ENCODE measurements at regions not wholly inside any gene's neighbourhood (a gene's known extent, or its start where the extent isn't known, plus 50 kb on each side); places are given as distances from the start of the nearest gene placed in this dataset.

DNA sequence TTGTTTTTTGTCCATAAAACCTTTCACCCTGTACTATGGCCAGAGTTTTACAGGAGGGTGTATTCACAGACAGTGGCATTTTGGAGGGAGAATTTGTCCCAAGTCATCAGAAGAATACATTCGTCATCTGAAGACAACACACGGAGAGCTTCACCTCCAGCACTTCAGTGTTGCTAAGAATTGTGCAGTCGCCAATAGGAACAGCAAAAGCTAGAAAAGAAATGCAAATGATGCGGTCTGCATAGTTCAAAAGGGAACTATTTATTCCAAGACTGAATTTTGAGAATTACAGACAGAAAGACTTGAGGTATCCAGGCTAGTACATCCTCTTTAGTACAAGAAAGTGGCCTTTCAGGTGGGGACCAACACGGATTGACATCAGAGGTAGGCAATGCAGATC lies 399.2 kb upstream of the KIF2A start:
- no peak for TF ChIP-seq CTCF (IDR thresholded peaks at IDR 0.05; ENCODE audit: low read depth, low read length)
- TF ChIP-seq POLR2A (IDR thresholded peaks at IDR 0.05; ENCODE audit: extremely low read depth, insufficient read length) = no peak
- TF ChIP-seq, protein P1, sequence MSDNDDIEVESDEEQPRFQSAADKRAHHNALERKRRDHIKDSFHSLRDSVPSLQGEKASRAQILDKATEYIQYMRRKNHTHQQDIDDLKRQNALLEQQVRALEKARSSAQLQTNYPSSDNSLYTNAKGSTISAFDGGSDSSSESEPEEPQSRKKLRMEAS (IDR thresholded peaks at IDR 0.05; ENCODE audit: low read depth, low read length) = no peak
- TF ChIP-seq MYC (IDR thresholded peaks at IDR 0.05; ENCODE audit: low read depth, low read length) = no peak

Data from NB4 (cell line).